GM03348 (cell line): ENCODE measurements at regions not wholly inside any gene's neighbourhood (a gene's known extent, or its start where the extent isn't known, plus 50 kb on each side); places are given as distances from the start of the nearest gene placed in this dataset.

ENCODE experiments used
- DNase-seq: peaks from one replicate; pipeline ENCODE4 v3.0.0; 2012; ENCODE audit warnings: low spot score

- no peak for DNase-seq
Measured at GRCh38 chr2:7721413-7721995, 804.3 kb downstream of the RNF144A start.

GRCh38 chr2:7722212-7722910, 805.1 kb downstream of the RNF144A start:
- DNase-seq: no peak

DNA sequence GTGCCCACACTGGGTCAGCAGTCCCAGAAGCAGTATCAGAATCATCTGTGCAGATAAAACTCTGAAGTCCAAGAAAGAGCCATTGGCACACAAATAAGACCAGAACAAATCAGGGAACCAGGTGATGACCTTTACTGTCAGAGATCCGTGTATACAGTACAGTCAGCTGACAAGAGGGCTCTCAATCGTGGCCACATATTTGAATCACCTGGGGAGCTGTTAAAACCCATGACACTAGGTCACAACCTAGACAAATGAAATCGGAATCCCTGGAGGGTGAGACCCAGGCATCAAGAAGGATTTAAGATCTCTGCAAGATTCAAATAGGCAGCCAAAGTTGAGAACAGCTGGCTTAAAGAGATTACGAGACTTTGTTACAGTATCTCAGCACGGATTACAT, 807.1 kb downstream of the RNF144A start:
- DNase-seq: no peak

- DNase-seq: peak; percentile 11
Measured at GRCh38 chr2:7725171-7725849, 808.1 kb downstream of the RNF144A start.

- DNase-seq: no peak
Measured at GRCh38 chr2:7725850-7726242, 808.6 kb downstream of the RNF144A start.

GRCh38 chr2:7726989-7727388, 809.8 kb downstream of the RNF144A start:
- no peak for DNase-seq

- DNase-seq: no peak
Measured at GRCh38 chr2:7728388-7728787, 811.2 kb downstream of the RNF144A start.

DNA sequence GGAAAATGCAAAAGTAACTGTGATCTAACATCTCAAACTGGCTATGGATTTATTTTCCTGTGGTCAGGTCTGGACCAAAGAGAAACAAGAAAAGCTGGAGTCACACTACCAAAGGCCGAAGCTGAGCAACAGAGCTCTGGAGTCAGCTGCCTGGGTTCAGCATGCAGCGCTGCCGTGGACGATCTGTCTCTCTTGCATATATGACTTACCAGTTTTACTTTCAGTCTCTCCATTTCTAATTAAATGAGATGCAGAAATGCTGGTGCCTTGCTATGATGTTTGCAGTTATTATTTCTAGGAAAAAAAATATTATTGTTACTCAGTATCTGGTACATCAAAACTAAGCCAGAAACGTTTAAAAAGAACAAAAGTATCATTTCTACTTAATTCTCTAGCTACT, 813.2 kb downstream of the RNF144A start:
- DNase-seq: no peak

DNA sequence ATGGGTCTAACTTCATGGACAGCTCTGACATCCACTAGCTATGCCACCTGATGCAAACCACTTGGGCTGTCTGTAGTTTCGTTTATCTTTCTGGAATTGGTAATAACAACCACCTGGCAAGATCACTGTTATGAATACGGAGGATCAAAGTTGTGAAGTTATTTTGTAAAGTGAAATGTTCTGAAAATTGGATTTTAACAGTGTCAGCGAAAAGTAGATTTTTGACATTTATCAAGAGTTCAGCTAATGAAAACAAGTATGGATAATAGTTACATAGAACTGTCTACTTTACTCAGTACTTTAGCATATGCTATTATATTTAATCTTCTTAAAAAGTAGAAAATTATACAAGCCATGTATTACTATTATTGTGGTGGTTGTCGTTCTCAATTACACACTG, 813.8 kb downstream of the RNF144A start:
- no peak for DNase-seq

DNA sequence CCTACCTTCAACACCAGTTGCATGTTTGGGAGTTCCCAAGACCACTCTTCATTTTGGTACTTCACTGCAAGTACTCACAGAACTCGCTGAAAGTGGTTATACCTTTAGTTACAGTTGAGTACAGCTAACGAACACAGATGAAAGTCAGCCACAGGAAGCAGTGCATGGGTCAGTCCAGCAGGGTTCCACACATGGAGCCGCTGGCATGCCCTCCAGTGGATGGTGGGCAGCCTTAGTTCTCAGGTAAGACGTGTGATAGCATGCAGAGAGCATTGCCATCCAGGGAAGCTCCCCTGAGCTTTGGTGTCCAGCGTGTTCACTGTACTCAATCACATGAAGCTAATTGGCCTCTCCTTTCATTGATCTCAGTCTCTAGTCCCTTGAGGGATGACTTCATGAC, 815.3 kb downstream of the RNF144A start:
- DNase-seq: no peak

DNA sequence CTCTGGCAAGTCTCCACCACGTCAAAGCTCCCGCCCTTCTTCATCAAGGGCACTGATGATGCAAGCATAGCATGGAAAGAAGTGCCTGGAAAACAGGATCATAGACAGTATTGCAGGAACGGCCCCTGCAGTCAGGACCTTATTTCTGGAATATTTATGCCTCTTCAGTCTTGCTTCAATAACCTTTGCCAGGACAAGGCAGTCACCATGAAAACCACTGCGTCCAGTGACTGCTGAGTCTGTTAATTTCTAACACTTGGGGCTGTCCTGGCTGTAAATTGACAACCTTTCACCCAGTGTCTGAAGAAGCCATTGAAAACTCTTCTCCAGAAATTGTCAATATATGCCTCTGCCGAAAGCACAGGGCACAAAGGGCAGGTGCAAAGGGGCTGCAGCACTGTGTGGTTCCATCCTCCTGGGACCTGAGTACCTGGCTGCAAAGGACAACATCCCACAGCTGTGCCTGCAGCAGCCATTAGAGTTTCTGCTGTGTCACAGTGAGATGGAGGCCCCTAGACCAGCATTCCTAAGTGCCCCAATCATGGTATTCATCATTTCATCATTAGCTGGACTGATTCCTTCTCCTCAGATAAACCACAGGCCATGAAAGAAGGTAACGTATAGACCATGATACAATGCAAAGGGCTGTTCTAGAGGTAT, 819.6 kb downstream of the RNF144A start:
- peak; percentile 48 for DNase-seq

DNA sequence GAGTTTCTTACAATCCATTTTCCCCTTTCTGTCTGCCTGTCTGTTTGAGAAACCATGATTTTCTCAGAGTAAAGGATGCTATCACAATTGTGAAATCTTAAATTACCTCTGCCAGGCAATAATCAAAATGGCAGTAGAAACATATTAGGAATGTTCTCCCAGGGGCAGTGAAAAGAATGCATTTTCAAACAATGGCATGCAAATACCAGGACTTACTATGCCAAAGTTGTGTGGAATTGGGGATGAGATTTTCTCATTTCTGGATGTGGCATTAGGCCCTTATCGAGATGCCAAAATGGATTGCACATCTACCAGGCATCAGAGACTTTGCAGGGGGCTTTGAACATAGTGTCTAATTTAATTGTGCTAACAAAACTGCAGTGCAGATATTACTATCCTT, 821.4 kb downstream of the RNF144A start:
- DNase-seq: peak; percentile 35

DNA sequence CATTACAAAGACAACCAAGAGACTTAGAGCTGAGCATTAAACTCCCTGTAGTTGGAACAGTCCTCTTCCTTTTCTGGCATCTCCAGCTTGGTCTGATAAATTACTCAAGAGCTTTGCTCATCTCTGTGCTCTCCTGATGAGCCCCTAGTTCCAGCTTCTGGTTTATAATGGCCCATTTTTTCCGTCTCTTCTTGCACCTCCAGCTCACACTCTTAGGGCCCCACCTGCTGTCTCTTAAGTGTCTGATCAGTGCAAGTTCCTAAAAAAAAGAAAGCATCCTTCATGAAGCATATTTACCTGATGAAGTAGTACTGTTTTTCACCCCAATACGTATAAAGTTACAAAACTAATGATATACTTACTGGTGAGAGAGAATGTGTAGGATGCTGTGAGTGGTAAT, 822.9 kb downstream of the RNF144A start:
- no peak for DNase-seq

DNA sequence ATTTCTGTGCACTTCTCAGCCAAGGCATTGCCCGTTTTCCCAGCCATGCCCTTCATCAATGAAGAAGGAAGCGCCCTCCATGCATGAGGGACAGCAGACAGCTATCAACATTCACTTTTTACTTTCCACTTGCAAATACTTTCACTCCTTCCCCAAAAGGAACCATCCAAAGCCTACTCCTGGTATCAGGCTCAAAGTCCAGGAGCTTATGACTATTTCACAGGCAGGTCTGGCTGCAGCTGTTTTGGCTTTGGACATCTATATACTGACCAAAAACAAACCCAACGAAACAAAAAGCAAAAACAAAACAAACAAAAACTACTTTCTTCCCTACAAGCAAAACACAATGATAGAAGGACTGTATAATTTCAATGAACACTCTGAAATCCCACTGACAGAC, 825.1 kb downstream of the RNF144A start:
- no peak for DNase-seq

GRCh38 chr2:7744827-7745226, 827.6 kb downstream of the RNF144A start:
- no peak for DNase-seq

GRCh38 chr2:7745369-7745768, 828.2 kb downstream of the RNF144A start:
- DNase-seq: no peak

DNA sequence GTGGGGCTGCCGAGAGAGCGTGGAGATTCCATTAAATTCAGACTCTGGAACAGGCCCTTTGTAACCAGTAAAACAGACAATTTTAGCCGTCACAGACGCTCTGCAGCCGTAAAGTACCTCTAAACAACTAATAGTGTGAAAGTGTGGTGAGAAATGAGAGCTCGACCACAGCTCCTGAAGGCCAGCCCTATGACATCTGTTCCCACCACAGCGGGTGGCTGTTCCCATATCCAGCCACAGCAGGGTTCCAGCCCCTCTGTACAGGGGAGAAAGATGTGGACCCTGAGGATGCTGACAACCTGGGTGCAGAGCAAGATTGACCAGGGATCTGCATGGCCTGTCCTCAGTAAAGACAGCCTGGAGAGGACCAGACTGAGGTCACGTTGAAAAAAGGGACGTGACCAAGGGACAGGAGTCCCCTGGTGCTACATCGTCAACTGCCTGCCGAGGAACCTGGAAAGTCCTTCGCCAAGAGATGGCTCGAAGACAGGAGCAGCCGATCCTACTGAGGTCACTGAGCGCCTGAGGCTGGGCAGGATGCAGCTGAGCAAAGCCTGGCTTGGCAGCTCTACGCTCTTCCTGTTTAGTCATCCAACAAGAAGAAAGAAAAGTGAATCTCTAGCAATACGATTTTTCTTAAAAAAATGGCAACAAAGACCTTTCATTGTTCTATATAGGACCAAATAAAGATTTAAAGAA, 831.7 kb downstream of the RNF144A start:
- DNase-seq: no peak

- DNase-seq: no peak
Measured at GRCh38 chr2:7749895-7750559, 832.8 kb downstream of the RNF144A start.

DNA sequence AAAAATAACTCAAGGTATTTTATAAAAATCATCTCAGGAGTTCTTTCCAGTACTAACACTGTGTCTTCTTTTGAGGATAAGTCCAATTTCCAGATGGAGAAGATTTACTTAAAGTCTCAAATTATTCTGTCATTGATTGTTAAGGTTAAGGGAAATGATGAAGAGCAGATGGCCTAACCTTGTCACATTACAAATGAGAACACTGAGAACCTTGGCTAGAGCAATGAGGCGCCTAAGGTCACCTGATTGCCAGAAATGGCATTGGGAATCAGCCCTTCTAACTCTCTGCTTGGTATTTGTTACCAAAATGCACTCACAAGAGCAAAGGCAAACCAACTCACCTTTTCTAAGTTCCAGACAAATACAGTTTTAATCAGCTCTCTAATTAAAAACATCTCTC, 835.1 kb downstream of the RNF144A start:
- DNase-seq: no peak

GRCh38 chr2:7753777-7754176, 836.6 kb downstream of the RNF144A start:
- DNase-seq: no peak

DNA sequence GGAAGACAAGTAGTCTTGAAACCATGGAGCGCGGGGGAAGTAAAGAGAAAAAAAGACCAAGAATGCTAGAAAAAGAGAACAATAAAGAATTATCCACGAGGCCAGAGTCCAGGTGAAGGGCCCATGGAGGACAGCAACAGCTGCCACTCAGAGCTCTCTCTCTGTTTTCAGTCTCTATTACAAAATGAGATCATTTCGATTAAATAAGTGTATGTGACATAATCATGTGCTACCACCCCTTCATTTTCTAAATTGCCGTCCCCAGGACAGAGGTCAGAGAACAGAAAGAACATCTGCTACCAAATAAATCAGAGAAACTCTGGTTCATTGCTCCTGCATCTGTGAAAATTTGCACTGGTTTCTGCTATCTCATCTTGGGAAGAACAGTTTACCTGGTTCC, 838.7 kb downstream of the RNF144A start:
- DNase-seq: no peak
